GM21528 (cell line): ENCODE measurements at regions not wholly inside any gene's neighbourhood (a gene's known extent, or its start where the extent isn't known, plus 50 kb on each side); places are given as distances from the start of the nearest gene placed in this dataset.
"Not testable (repeated sequence)": the region's sequence is repeated elsewhere in the genome, so short reads cannot be mapped to it uniquely, and the experiment has no call there.

Source experiments
- ATAC-seq: cut with Tn5 transposase; IDR thresholded peaks from one replicate; pipeline ENCODE4 v1.9.1; 2021; ENCODE audit warnings: mild to moderate bottlenecking, moderate library complexity; ENCODE audit not compliant: unreplicated experiment, low FRiP score

- no peak for ATAC-seq
Measured at GRCh38 chr14:86088156-86088555, 558.2 kb downstream of the FLRT2 start.

GRCh38 chr14:86087377-86087776, 557.4 kb downstream of the FLRT2 start:
- no peak for ATAC-seq

DNA sequence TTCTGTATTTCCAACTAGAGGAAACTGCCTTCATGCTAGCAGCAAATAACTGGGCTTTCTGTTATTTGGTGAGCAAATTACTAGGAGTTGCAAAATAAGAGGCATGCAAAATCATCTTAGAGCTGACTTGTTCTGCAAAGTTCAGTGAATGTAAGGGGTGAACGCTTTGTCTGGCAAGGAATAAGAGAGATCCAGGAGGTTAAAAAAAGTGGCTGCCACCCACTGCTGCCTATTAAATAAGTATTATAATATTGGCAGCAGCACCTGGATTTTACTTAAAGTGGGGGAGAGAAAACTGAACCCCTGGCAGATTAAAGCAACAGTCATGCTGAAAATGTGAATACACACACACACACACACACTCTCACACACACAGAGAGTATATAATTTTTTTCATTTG, 557.0 kb downstream of the FLRT2 start:
- ATAC-seq = no peak

- ATAC-seq = no peak
Measured at GRCh38 chr14:86084097-86084496, 554.2 kb downstream of the FLRT2 start.

GRCh38 chr14:86083616-86084015, 553.7 kb downstream of the FLRT2 start:
- no peak for ATAC-seq

GRCh38 chr14:86072116-86072894, 542.4 kb downstream of the FLRT2 start:
- ATAC-seq = no peak

DNA sequence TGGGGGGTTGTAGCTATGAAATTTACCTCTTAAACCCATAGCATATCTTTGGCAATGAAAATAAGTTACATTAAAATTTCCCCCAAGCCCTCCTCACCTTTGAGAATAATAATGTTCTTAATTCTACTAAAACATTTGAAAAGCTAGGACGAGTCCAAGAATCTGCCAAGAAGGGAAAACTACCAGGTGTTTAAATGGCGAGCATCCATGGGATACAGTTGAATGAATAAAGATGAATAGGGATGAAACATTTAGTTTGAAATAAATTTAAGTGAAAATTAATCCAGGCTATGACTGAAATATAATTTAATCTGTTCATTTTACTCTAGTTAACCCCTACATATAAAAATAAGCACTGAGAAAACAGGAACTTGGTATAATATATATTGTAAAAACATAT, 536.7 kb downstream of the FLRT2 start:
- no peak for ATAC-seq

- no peak for ATAC-seq
Measured at GRCh38 chr14:86065407-86065806, 535.5 kb downstream of the FLRT2 start.

- not testable (repeated sequence) for ATAC-seq
Measured at GRCh38 chr14:86064595-86064994, 534.7 kb downstream of the FLRT2 start.

GRCh38 chr14:86057018-86057667, 527.2 kb downstream of the FLRT2 start:
- no peak for ATAC-seq

DNA sequence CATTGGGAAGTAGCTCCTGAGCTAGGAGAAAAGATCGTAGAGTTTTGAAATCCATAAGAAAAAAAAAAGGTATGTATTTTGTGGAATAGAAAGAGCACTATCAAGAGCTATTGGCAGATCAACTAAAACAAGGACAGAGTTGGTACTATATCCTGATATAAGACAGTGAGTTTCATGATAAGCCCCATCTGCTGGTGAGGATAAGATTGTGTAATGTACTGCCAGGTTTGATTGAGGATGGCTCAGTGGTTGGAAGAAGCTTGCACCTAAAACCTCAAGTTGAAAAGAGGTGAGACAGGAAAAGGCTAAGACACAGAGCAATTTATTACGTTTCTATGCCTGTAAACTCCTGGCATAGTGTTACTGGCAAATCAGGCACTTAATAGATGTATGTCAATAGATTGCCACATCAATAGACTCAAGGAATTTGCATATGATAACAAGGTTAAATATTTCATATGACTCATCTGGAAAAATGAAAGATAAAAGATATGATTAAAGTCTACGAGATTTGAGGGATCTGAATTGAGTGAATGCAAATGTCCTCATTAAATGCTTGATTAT, 525.6 kb downstream of the FLRT2 start:
- ATAC-seq = no peak

- ATAC-seq = no peak
Measured at GRCh38 chr14:86052868-86053267, 522.9 kb downstream of the FLRT2 start.

- ATAC-seq = no peak
Measured at GRCh38 chr14:86050757-86051156, 520.8 kb downstream of the FLRT2 start.

GRCh38 chr14:86050072-86050683, 520.2 kb downstream of the FLRT2 start:
- ATAC-seq = no peak

DNA sequence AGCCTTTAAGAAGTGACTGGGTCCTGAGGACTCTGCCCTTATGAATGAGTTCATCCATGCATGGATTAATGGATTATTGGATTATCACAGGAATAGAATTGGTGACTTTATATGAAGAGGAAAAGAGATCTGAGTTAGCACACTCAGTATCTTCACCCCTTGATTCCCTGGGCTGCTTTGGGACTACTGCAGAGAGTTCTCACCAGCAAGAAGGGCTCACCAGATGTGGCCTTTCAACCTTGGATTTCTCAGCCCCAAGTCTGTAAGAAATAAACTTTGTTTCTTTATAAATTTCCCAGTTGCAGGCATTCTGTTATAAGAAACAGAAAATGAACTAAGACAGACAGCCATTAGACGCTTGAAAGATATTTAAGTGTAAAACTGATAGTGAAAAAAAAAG, 509.2 kb downstream of the FLRT2 start:
- no peak for ATAC-seq

DNA sequence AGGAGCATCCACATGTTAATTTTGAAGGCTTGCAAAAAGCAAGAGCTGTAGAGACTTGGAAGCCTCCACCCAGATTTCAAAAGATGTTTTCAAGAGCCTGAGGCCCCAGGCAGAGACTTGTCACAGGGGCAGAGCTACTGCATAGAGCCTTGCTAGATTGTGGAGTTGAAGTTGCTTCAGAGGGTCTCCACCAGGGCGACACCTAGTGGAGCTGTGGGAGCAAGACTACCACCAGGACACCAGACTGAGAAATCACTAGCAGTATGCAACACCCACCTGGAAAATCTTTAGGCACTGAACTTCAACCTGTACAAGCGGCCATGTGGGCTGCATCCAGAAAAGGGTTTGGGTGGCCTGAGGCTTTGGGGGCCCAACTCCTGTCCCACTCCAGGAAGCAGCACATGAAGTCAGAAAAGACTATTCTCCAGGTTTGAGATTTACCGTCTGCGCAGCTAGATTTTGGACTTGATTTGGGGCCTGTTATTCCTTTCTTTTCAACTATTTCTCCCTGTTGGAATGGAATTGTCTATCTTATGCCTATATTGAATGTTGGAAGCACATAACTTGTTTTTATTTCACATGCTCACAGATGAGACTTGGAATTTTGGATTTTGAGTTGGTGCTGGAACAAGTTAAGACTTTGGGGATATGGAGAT, 508.6 kb downstream of the FLRT2 start:
- peak; percentile 87 for ATAC-seq

- ATAC-seq = peak; percentile 75
Measured at GRCh38 chr14:86035882-86036281, 505.9 kb downstream of the FLRT2 start.

- no peak for ATAC-seq
Measured at GRCh38 chr14:86027990-86028389, 498.0 kb downstream of the FLRT2 start.

- ATAC-seq = no peak
Measured at GRCh38 chr14:86027144-86027543, 497.2 kb downstream of the FLRT2 start.

DNA sequence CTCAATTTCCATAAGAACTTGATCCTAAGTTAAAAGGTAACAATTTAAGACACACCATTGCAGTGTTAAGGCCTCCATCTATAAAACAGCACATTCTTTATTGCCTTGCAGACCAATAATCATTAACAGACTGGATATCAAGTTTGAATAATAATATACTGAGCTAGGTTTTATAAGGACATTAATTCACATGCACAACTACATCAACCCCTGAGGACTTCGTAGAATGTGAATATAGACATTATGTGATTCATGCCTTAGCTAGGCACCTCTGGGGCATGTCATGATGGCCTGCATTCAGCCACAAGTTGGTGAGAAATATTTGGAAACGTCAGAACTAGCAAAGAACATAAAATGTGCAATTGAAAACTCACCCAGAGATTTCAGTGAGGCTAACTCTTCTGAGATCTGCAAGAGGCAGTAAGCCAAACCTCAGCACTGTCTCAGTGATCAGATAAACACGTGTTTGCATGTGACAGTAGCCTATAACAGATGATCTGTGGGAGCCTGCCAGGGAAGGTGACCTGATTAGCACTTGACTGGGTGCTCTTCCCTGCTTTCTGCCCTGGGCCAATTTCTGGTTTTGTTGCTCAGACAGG, 492.2 kb downstream of the FLRT2 start:
- ATAC-seq = no peak
